Left lung (tissue), 4 donors: ENCODE measurements at regions not wholly inside any gene's neighbourhood (a gene's known extent, or its start where the extent isn't known, plus 50 kb on each side); places are given as distances from the start of the nearest gene placed in this dataset.

Source experiments
- ATAC-seq: fragments of 200-7000 bp; cut with Tn5 transposase; one replicate; pipeline ENCODE4 v1.9.1; 2020; ENCODE audit warnings: moderate library complexity
- DNase-seq, 4 donors: peaks; one replicate each; pipeline ENCODE4 v3.0.0-alpha.2; 2013 to 2020
- H3K27ac ChIP-seq, 2 donors: fragments of 200-600 bp; sonication (generic) in 1 of 2; one replicate each; pipeline versions ENCODE4 v1.5.0 to v1.8.0; 2020 to 2021
- H3K27me3 ChIP-seq, 2 donors: fragments of 200-600 bp; sonication (generic) in 1 of 2; one replicate each; pipeline versions ENCODE4 v1.5.0 to v1.8.0; 2020 to 2021
- H3K36me3 ChIP-seq, 2 donors: fragments of 200-600 bp; sonication (generic) in 1 of 2; one replicate each; pipeline versions ENCODE4 v1.5.0 to v1.8.0; 2020 to 2021
- H3K4me1 ChIP-seq, 2 donors: fragments of 200-600 bp; one replicate each; pipeline ENCODE4 v1.8.0; 2021
- H3K4me3 ChIP-seq, 2 donors: fragments of 200-600 bp; sonication (generic) in 1 of 2; one replicate each; pipeline versions ENCODE4 v1.5.0 to v1.8.0; 2020 to 2021; ENCODE audit warnings: mild to moderate bottlenecking in 1 of 2
- H3K9me3 ChIP-seq, 2 donors: fragments of 200-600 bp; sonication (generic) in 1 of 2; one replicate each; pipeline versions ENCODE4 v1.5.0 to v1.8.0; 2020 to 2021
- CTCF ChIP-seq, 2 donors: fragments of 200-600 bp; sonication (generic) in 1 of 2; IDR thresholded peaks; one replicate each; pipeline versions ENCODE4 v1.5.0 to v1.8.0; 2021; ENCODE audit warnings: antibody characterized with exemption in 2 of 2
- intact Hi-C, 2 donors: fragments of 100-400 bp; cut with DNase I; formaldehyde crosslinking; loops; one replicate each; pipeline versions ENCODE4 v1.11.2 to v1.14.2; 2022
- donor health status: DM: no; HTN: yes; CAD: no.
- donor health status: DM: no; HTN: no; CAD: no.

- Histone ChIP-seq H3K27me3 (no peaks in the 10 kb centered on the region), H3K4me1 (no peaks in the 10 kb centered on the region), H3K9me3 (no peaks in the 10 kb centered on the region), H3K27ac (no peak overlapping the region), H3K36me3 (no peaks in the 10 kb centered on the region), H3K4me3 (no peak overlapping the region)
- no peak for DNase-seq
- no peak for ATAC-seq
- intact Hi-C loops, result no loop called here
- no peak for TF ChIP-seq CTCF (IDR thresholded peaks at IDR 0.05)
Observed at GRCh38 chr5:117302473-117302872, 727.9 kb upstream of the SEMA6A start.

DNA sequence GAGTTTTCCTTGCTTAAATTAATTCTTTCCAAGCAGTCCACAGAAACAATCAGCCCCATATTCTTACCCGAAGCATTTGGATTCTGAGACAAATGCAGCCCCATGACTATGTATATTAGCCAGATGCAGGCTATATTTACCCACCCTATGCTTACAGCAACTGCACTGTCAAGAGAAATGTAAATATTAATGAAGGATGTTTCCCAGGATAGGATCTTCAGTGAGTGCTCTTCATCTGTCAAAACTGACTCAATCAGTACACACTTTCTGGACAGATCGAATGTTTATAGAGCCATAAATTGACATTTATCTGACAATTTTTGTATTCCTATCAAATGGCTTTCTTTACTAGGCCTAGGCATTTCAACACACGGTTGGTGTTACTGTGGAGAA is 725.3 kb upstream of the SEMA6A start:
- no peak overlapping the region for H3K27ac ChIP-seq
- H3K36me3 ChIP-seq, result no peaks in the 10 kb centered on the region
- no peak overlapping the region for H3K4me3 ChIP-seq
- peaks cover 0 to 4% of the 10 kb centered on the region in 2 donors for H3K9me3 ChIP-seq
- ATAC-seq (no peak), DNase-seq (no peak)
- TF ChIP-seq CTCF (IDR thresholded peaks at IDR 0.05), result no peak
- intact Hi-C loops, result no loop called here
- no peaks in the 10 kb centered on the region for H3K27me3 ChIP-seq
- H3K4me1 ChIP-seq, result no peaks in the 10 kb centered on the region

DNA sequence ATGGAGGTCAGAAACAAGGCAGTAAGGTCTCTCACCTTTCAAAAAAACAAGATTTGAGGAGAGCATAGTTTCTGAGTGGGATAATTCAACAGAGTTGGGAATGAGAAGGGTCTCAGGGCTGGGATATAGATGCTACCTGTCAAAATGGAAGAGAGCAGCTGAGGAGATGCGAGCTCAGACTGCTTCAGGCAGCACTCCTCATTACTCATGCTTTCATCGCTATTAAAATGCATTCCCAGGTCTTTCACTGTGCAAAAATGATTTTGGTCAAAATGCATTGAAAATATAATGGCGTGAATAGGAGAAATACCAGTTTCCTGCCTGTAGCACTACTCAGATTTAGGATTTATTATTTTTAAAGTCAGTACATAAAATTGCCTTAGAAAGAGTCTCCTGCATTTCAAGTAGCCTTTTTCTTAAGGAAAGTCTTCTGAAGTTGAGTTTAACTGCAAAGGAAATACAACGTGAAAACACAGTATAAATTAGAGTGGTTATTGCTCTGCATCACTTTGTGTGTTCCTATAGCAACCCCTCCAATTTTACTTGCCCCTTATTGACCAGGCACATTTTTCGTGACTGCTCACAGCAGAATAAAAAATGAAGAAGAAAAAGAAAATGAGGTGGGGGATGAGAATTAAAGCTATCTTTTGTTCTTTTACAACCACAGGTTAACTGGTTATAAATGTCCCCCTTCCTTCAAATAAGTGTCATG is 724.8 kb upstream of the SEMA6A start:
- no peaks in the 10 kb centered on the region for H3K27me3 ChIP-seq
- ATAC-seq, result no peak

GRCh38 chr5:117296872-117297271 is 722.2 kb upstream of the SEMA6A start:
- TF ChIP-seq CTCF (IDR thresholded peaks at IDR 0.05), result no peak
- intact Hi-C loops, result no loop called here
- peaks cover 0 to 21% of the 10 kb centered on the region in 2 donors for H3K9me3 ChIP-seq

More for the DNA sequence above, 724.8 kb upstream of the SEMA6A start:
- Histone ChIP-seq H3K4me1 (no peaks in the 10 kb centered on the region), H3K27ac (no peak overlapping the region), H3K36me3 (no peaks in the 10 kb centered on the region), H3K9me3 (peaks cover 0 to 9% of the 10 kb centered on the region in 2 donors), H3K4me3 (no peak overlapping the region)
- no peak for DNase-seq
- no peak for TF ChIP-seq CTCF (IDR thresholded peaks at IDR 0.05)
- intact Hi-C loops, result no loop called here

GRCh38 chr5:117295941-117296340 is 721.3 kb upstream of the SEMA6A start:
- no peak for TF ChIP-seq CTCF (IDR thresholded peaks at IDR 0.05)
- intact Hi-C loops, result no loop called here

More at GRCh38 chr5:117296872-117297271, 722.2 kb upstream of the SEMA6A start:
- Histone ChIP-seq H3K27me3 (no peaks in the 10 kb centered on the region), H3K36me3 (no peaks in the 10 kb centered on the region), H3K4me1 (no peaks in the 10 kb centered on the region), H3K27ac (no peak overlapping the region), H3K4me3 (no peak overlapping the region)
- ATAC-seq (no peak), DNase-seq (no peak)

More at GRCh38 chr5:117295941-117296340, 721.3 kb upstream of the SEMA6A start:
- DNase-seq (no peak), ATAC-seq (no peak)
- Histone ChIP-seq H3K9me3 (peaks cover 0 to 21% of the 10 kb centered on the region in 2 donors), H3K27me3 (no peaks in the 10 kb centered on the region), H3K4me1 (no peaks in the 10 kb centered on the region), H3K27ac (no peak overlapping the region), H3K36me3 (no peaks in the 10 kb centered on the region), H3K4me3 (no peak overlapping the region)
